GM12878 (cell line): ENCODE measurements at regions not wholly inside any gene's neighbourhood (a gene's known extent, or its start where the extent isn't known, plus 50 kb on each side); places are given as distances from the start of the nearest gene placed in this dataset.

Source experiments
- ATAC-seq: fragments of 200-7000 bp; cut with Tn5 transposase; 3 replicates; pipeline ENCODE4 v1.9.1; 2020; ENCODE audit warnings: mild to moderate bottlenecking, moderate library complexity
- BruUV-seq: library from RNA; stranded (reverse); fragments of 400-500 nt; replicated peaks from 2 replicates; lab custom pipeline; 2021; lab: Mats Ljungman, UMichigan
- CTCF ChIA-PET: fragments of 300-600 bp; sonication (Branson Sonifier 250); formaldehyde crosslinking; extraction: SDS; loops from one replicate; lab custom pipeline; 2021; ENCODE audit warnings: inconsistent platforms; lab: Yijun Ruan, JAX
- POLR2A ChIA-PET: fragments of 350-600 bp; formaldehyde crosslinking; extraction: SDS; loops from one replicate; lab custom pipeline; 2021; ENCODE audit warnings: inconsistent platforms; lab: Charles Lee
- RAD21 ChIA-PET: fragments of 300-600 bp; sonication (Branson Sonifier 250); formaldehyde crosslinking; loops from one replicate; lab custom pipeline; 2023; ENCODE audit warnings: antibody characterized with exemption; ENCODE audit not compliant: unreplicated experiment; lab: Charles Lee
- SMC1A ChIA-PET: fragments of 300-600 bp; sonication (Branson Sonifier 250); formaldehyde crosslinking; loops from one replicate; lab custom pipeline; 2023; ENCODE audit not compliant: unreplicated experiment, uncharacterized antibody; lab: Charles Lee
- DNase-seq: peaks from one replicate; pipeline ENCODE4 v3.0.0-alpha.2; 2011; ENCODE audit warnings: low read depth, low spot score
- FAIRE-seq: peaks from 3 replicates; lab custom pipeline; 2011; peaks lifted over from hg19 to GRCh38; lab: Jason Lieb, UNC
- H2AFZ ChIP-seq: 2 replicates; pipeline ENCODE4 v1.6.0; 2011; ENCODE audit warnings: low read depth, low read length, control low read depth; ENCODE audit not compliant: control insufficient read depth
- H3K27ac ChIP-seq: 2 replicates; pipeline ENCODE4 v1.5.1; 2011; ENCODE audit warnings: control low read depth; ENCODE audit not compliant: control insufficient read depth, insufficient read depth
- H3K27me3 ChIP-seq, 2 experiments: replicated peaks in 1 of 2; 2 replicates each; pipeline versions ENCODE4 v1.6.0 to v1.6.1; 2011; ENCODE audit warnings: low read length in 1 of 2; ENCODE audit not compliant: control insufficient read depth in 2 of 2, insufficient read depth in 2 of 2
- H3K36me3 ChIP-seq, 2 experiments: 2 replicates each; pipeline ENCODE4 v1.5.1; 2011; ENCODE audit warnings: low read length in 1 of 2; ENCODE audit not compliant: control insufficient read depth in 2 of 2, insufficient read depth in 2 of 2
- H3K4me1 ChIP-seq: 2 replicates; pipeline ENCODE4 v1.6.1; 2011; ENCODE audit warnings: mild to moderate bottlenecking, low read length, moderate library complexity, mixed read lengths; ENCODE audit not compliant: control insufficient read depth, insufficient read depth
- H3K4me2 ChIP-seq: 2 replicates; pipeline ENCODE4 v1.6.0; 2011; ENCODE audit warnings: control low read depth; ENCODE audit not compliant: control insufficient read depth, insufficient read depth
- H3K4me3 ChIP-seq: fragments of 200-600 bp; sonication (generic); 2 replicates; pipeline ENCODE4 v1.5.1; 2016
- H3K79me2 ChIP-seq: 2 replicates; pipeline ENCODE4 v1.6.0; 2011; ENCODE audit warnings: low read length; ENCODE audit not compliant: control insufficient read depth, insufficient read depth
- H3K9ac ChIP-seq: 2 replicates; pipeline ENCODE4 v1.8.0; 2011; ENCODE audit warnings: low read length, control low read depth, mixed read lengths; ENCODE audit not compliant: control insufficient read depth, insufficient read depth
- H3K9me3 ChIP-seq: replicated peaks from 3 replicates; pipeline ENCODE4 v1.5.1; 2011; ENCODE audit warnings: mild to moderate bottlenecking, low read length; ENCODE audit not compliant: control insufficient read depth, insufficient read depth
- H4K20me1 ChIP-seq: 2 replicates; pipeline ENCODE4 v1.6.0; 2011; ENCODE audit not compliant: control insufficient read depth, insufficient read depth
- MXI1 ChIP-seq: fragments of 150-350 bp; IDR thresholded peaks from 2 replicates; pipeline ENCODE4 v1.6.1; 2011; ENCODE audit warnings: low read depth, mild to moderate bottlenecking, inconsistent platforms, low read length, improper control_type of control experiment
- NBN ChIP-seq: fragments of 450-650 bp; IDR thresholded peaks from 2 replicates; pipeline ENCODE4 v1.6.1; 2016
- NFXL1 ChIP-seq: fragments of 450-650 bp; IDR thresholded peaks from 2 replicates; pipeline ENCODE4 v1.6.1; 2017; ENCODE audit warnings: antibody characterized with exemption, mild to moderate bottlenecking, borderline replicate concordance
- RCOR1 ChIP-seq: conservative IDR thresholded peaks from 2 replicates; pipeline ENCODE4 v1.6.1; 2012; ENCODE audit warnings: low read depth, low read length, improper control_type of control experiment
- TBL1XR1 ChIP-seq: IDR thresholded peaks from 2 replicates; pipeline ENCODE4 v1.6.1; 2012; ENCODE audit warnings: low read depth, low read length, improper control_type of control experiment
- WGBS: methylation state at CpG from one replicate; pipeline ENCODE4 v1.1.6; 2016; ENCODE audit warnings: low lambda C conversion rate; ENCODE audit not compliant: insufficient replicate concordance, insufficient coverage; ENCODE audit errors: missing lambda C conversion rate; 5-methylcytosine and 5-hydroxymethylcytosine counted together
- in situ Hi-C: fragments of 300-500 bp; cut with MboI; formaldehyde crosslinking; loops from 9 replicates; pipeline ENCODE4 v1.14.3; 2018; ENCODE audit warnings: mixed read lengths
- intact Hi-C: fragments of 100-400 bp; cut with micrococcal nuclease; formaldehyde crosslinking; loops from one replicate; pipeline ENCODE4 v1.14.2; 2022; ENCODE audit not compliant: unreplicated experiment
- TF ChIP-seq, protein P1 (sequence below): IDR thresholded peaks from 2 replicates; pipeline ENCODE4 v1.6.1; 2012; ENCODE audit warnings: improper control_type of control experiment, low read depth, low read length; ENCODE audit not compliant: insufficient replicate concordance
- TF ChIP-seq, protein P2 (sequence below): fragments of 450-650 bp; IDR thresholded peaks from 2 replicates; pipeline ENCODE4 v1.6.1; 2017; ENCODE audit warnings: mild to moderate bottlenecking, moderate library complexity
- TF ChIP-seq, protein P3 (sequence below): IDR thresholded peaks from 2 replicates; pipeline ENCODE4 v1.6.1; 2011; ENCODE audit warnings: low read depth, mild to moderate bottlenecking, low read length, moderate library complexity, borderline replicate concordance; ENCODE audit errors: extremely low read depth

DNA sequence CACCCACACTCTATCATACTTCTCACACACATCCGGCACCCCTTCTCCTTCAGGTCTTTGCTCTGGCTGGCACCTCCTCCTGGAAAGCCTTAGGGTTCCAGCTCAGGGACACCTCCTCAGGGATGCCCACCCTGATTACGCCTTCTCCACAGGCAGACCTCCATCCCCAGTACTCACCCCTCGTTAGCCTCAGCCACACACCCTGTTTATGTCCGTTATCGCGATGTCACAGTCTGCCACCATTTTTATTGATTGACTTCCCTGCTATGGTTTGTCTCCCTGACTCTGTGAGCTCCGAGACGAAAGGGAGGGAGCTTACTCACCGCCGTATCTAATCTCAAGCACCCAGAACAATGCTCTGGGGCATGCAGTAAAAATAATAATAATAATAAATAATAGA, 191.7 kb upstream of the LHX5 start:
- CTCF ChIA-PET = no interaction called here
- no peak for FAIRE-seq
- no peaks in the 10 kb centered on the region for H3K4me1 ChIP-seq
- H3K36me3 ChIP-seq = no peaks in the 10 kb centered on the region
- TF ChIP-seq RCOR1 (no peak), NBN (no peak)
- TF ChIP-seq, all 136 proteins: peak for 0
- Histone ChIP-seq H3K9ac (no peak overlapping the region), H4K20me1 (0 out of 2 replicates have a peak, but pooled peaks cover 3% of the 10 kb centered on the region), H3K79me2 (no peaks in the 10 kb centered on the region), H2AFZ (no peak overlapping the region), H3K27me3 (peaks cover 0 to 2% of the 10 kb centered on the region in 2 experiments; a peak in 1 of 4 replicates), H3K27ac (no peak overlapping the region), H3K4me2 (no peak overlapping the region), H3K9me3 (no peaks in the 10 kb centered on the region), H3K4me3 (no peak overlapping the region)
- SMC1A ChIA-PET = no interaction called here
- BruUV-seq = no TSS peak
- ATAC-seq (no peak), DNase-seq (no peak)
- 44% methylated on average over 10 of the region's 10 CpGs for WGBS
- POLR2A ChIA-PET = no interaction called here
- RAD21 ChIA-PET = no interaction called here
- intact Hi-C loops (no loop called here), in situ Hi-C loops (no loop called here)

DNA sequence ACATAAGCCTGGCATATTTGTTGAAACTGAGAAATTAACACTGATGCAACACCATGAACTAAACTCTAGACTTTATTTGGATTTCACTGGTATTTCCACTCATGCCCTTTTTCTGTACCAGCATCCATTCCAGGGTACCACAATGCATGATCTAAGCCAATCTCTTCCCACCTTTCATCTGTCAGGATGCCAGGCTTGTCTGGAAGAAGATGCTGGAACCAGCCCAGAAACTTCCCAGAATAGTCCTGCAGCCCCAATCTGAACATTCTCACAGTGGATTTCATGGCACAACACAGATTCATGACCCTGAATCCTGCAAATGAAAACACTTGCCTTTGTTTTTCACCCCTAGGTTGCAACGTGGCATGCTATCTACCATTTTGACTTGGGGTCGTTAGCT, 189.3 kb upstream of the LHX5 start:
- in situ Hi-C loops (no loop called here), intact Hi-C loops (no loop called here)
- POLR2A ChIA-PET = no interaction called here
- H3K27me3 ChIP-seq = no peaks in the 10 kb centered on the region; a peak in 1 of 4 replicates
- BruUV-seq = no TSS peak
- H3K9ac ChIP-seq = no peak overlapping the region
- SMC1A ChIA-PET = no interaction called here
- no peak overlapping the region for H3K4me2 ChIP-seq
- 0% methylated on average over 2 of the region's 2 CpGs for WGBS
- H3K4me3 ChIP-seq = no peak overlapping the region
- no peaks in the 10 kb centered on the region for H3K4me1 ChIP-seq
- no peak for ATAC-seq
- no peaks in the 10 kb centered on the region for H3K36me3 ChIP-seq
- H3K27ac ChIP-seq = no peak overlapping the region
- no peak for FAIRE-seq
- H4K20me1 ChIP-seq = no peaks in the 10 kb centered on the region
- no peaks in the 10 kb centered on the region for H3K9me3 ChIP-seq
- RAD21 ChIA-PET = no interaction called here
- no peaks in the 10 kb centered on the region for H3K79me2 ChIP-seq
- CTCF ChIA-PET = no interaction called here
- DNase-seq = no peak
- no peak overlapping the region for H2AFZ ChIP-seq
- TF ChIP-seq TBL1XR1 = no peak
- TF ChIP-seq, protein P1, sequence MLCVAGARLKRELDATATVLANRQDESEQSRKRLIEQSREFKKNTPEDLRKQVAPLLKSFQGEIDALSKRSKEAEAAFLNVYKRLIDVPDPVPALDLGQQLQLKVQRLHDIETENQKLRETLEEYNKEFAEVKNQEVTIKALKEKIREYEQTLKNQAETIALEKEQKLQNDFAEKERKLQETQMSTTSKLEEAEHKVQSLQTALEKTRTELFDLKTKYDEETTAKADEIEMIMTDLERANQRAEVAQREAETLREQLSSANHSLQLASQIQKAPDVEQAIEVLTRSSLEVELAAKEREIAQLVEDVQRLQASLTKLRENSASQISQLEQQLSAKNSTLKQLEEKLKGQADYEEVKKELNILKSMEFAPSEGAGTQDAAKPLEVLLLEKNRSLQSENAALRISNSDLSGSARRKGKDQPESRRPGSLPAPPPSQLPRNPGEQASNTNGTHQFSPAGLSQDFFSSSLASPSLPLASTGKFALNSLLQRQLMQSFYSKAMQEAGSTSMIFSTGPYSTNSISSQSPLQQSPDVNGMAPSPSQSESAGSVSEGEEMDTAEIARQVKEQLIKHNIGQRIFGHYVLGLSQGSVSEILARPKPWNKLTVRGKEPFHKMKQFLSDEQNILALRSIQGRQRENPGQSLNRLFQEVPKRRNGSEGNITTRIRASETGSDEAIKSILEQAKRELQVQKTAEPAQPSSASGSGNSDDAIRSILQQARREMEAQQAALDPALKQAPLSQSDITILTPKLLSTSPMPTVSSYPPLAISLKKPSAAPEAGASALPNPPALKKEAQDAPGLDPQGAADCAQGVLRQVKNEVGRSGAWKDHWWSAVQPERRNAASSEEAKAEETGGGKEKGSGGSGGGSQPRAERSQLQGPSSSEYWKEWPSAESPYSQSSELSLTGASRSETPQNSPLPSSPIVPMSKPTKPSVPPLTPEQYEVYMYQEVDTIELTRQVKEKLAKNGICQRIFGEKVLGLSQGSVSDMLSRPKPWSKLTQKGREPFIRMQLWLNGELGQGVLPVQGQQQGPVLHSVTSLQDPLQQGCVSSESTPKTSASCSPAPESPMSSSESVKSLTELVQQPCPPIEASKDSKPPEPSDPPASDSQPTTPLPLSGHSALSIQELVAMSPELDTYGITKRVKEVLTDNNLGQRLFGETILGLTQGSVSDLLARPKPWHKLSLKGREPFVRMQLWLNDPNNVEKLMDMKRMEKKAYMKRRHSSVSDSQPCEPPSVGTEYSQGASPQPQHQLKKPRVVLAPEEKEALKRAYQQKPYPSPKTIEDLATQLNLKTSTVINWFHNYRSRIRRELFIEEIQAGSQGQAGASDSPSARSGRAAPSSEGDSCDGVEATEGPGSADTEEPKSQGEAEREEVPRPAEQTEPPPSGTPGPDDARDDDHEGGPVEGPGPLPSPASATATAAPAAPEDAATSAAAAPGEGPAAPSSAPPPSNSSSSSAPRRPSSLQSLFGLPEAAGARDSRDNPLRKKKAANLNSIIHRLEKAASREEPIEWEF = no peak
- TF ChIP-seq, protein P2, sequence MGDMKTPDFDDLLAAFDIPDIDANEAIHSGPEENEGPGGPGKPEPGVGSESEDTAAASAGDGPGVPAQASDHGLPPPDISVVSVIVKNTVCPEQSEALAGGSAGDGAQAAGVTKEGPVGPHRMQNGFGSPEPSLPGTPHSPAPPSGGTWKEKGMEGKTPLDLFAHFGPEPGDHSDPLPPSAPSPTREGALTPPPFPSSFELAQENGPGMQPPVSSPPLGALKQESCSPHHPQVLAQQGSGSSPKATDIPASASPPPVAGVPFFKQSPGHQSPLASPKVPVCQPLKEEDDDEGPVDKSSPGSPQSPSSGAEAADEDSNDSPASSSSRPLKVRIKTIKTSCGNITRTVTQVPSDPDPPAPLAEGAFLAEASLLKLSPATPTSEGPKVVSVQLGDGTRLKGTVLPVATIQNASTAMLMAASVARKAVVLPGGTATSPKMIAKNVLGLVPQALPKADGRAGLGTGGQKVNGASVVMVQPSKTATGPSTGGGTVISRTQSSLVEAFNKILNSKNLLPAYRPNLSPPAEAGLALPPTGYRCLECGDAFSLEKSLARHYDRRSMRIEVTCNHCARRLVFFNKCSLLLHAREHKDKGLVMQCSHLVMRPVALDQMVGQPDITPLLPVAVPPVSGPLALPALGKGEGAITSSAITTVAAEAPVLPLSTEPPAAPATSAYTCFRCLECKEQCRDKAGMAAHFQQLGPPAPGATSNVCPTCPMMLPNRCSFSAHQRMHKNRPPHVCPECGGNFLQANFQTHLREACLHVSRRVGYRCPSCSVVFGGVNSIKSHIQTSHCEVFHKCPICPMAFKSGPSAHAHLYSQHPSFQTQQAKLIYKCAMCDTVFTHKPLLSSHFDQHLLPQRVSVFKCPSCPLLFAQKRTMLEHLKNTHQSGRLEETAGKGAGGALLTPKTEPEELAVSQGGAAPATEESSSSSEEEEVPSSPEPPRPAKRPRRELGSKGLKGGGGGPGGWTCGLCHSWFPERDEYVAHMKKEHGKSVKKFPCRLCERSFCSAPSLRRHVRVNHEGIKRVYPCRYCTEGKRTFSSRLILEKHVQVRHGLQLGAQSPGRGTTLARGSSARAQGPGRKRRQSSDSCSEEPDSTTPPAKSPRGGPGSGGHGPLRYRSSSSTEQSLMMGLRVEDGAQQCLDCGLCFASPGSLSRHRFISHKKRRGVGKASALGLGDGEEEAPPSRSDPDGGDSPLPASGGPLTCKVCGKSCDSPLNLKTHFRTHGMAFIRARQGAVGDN = no peak
- TF ChIP-seq NFXL1 = no peak
- TF ChIP-seq, protein P3, sequence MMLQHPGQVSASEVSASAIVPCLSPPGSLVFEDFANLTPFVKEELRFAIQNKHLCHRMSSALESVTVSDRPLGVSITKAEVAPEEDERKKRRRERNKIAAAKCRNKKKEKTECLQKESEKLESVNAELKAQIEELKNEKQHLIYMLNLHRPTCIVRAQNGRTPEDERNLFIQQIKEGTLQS = no peak
- no peak for TF ChIP-seq MXI1
